ENCODE measurements at regions not wholly inside any gene's neighbourhood (a gene's known extent, or its start where the extent isn't known, plus 50 kb on each side); places are given as distances from the start of the nearest gene placed in this dataset.

- no peak for TF ChIP-seq CTCF (IDR thresholded peaks at IDR 0.05)
- TF ChIP-seq POLR2A (IDR thresholded peaks at IDR 0.05), result no peak
- no peak for TF ChIP-seq POLR2AphosphoS5 (IDR thresholded peaks at IDR 0.05)
Measured at GRCh38 chr13:68390987-68391386, 1160.9 kb upstream of the PCDH9 start.
